ENCODE measurements at regions not wholly inside any gene's neighbourhood (a gene's known extent, or its start where the extent isn't known, plus 50 kb on each side); places are given as distances from the start of the nearest gene placed in this dataset.
A peak's percentile ranks its signal among the peaks of the same experiment; 100 is the strongest.

DNA sequence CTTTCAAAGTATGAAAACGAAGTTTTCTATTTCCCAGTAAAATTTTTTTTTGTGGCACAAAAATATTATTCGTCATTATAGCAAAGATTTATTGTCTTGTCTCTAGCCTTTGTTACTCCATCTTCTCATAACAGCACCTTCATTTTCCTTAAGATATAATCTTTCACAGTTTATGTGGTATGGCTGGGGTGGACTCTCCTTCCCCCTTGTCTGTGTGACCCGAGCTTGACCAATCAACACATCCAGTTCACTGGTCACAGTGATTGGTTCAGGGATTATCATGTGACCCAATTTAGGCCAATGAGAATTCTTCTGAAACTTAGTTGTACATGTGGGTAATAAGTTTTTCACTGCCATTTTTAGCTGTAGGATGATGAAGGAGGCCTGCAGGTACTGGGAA lies 71.2 kb upstream of the DCBLD2 start:
- no peak for TF ChIP-seq CTCF (IDR thresholded peaks at IDR 0.05; ENCODE audit: insufficient read depth, low read length)
- no peak overlapping the region for H3K4me3 ChIP-seq (ENCODE audit: low read depth, low read length)
- DNase-seq (ENCODE audit: low read depth) = no peak

DNA sequence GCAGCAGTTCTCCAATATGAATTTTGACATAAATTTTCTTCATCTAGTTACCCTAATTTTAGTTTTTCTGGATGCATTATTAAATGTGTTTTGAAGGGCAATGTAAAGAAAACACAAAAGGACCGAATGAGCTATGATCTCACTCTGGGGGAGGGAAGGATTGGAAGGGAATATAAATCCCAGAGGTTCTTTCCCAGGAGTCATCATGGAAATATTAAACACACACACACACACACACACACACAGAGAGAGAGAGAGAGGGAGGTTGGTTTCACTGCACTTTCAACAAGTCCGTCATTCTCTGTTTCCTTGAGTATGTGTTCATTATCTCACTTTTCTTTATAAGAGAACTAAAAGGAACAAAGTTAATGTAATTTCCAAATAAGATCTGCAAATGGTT lies 70.7 kb upstream of the DCBLD2 start:
- TF ChIP-seq CTCF (IDR thresholded peaks at IDR 0.05; ENCODE audit: insufficient read depth, low read length) = no peak
- H3K4me3 ChIP-seq (ENCODE audit: low read depth, low read length) = no peak overlapping the region
- peak; percentile 95 for DNase-seq (ENCODE audit: low read depth)

DNA sequence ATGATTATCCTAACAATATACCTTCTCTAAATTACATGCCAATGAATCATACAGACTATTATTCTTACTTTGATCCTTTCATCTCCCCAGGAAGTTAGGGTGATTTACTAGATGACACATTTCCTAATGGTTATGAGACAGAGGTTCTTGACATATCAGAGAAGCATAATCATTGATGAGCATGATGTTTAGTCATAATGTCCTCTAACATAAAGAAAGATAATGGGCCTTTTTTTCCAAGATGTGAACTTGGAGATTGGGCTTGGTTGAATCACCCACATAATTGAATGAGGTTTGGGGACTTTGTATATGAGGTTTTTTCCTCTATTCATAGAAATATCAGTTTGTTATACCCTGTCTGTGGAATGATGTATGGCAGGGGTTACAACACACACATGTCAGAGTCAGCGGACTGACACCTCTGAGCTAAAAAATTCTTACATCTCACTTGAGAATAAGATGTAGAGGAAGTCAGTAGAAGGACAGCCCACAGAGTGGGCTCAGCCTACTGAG lies 69.7 kb upstream of the DCBLD2 start:
- no peak overlapping the region for H3K4me3 ChIP-seq (ENCODE audit: low read depth, low read length)
- DNase-seq (ENCODE audit: low read depth) = peak; percentile 73
- no peak for TF ChIP-seq CTCF (IDR thresholded peaks at IDR 0.05; ENCODE audit: insufficient read depth, low read length)

DNA sequence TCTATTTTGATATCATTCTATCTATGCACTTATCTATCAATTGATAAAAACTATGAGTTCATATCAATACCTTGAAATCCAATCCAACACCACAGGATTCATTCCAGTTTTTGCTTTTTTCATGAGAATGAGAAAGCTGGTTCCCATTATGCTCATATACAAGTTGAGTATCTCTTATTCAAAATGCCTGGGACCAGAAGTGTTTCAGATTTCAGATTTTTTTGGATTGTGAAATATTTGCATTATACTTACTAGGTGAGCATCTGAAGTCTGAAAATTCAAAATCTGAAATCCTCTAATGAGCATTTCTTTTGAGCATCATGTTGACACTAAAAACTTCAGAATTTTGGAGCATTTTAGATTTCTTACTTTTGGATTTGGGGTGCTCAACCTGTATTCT lies 67.8 kb upstream of the DCBLD2 start:
- no peak overlapping the region for H3K4me3 ChIP-seq (ENCODE audit: low read depth, low read length)
- DNase-seq (ENCODE audit: low read depth) = no peak
- TF ChIP-seq CTCF (IDR thresholded peaks at IDR 0.05; ENCODE audit: insufficient read depth, low read length) = no peak

GRCh38 chr3:98968824-98969223 lies 67.3 kb upstream of the DCBLD2 start:
- no peak overlapping the region for H3K4me3 ChIP-seq (ENCODE audit: low read depth, low read length)
- TF ChIP-seq CTCF (IDR thresholded peaks at IDR 0.05; ENCODE audit: insufficient read depth, low read length) = no peak
- DNase-seq (ENCODE audit: low read depth) = no peak

- H3K4me3 ChIP-seq (ENCODE audit: low read depth, low read length) = no peak overlapping the region
- no peak for TF ChIP-seq CTCF (IDR thresholded peaks at IDR 0.05; ENCODE audit: insufficient read depth, low read length)
- DNase-seq (ENCODE audit: low read depth) = no peak
Measured at GRCh38 chr3:98968347-98968746, 66.9 kb upstream of the DCBLD2 start.

GRCh38 chr3:98967758-98968157 lies 66.3 kb upstream of the DCBLD2 start:
- no peak overlapping the region for H3K4me3 ChIP-seq (ENCODE audit: low read depth, low read length)
- TF ChIP-seq CTCF (IDR thresholded peaks at IDR 0.05; ENCODE audit: insufficient read depth, low read length) = no peak
- no peak for DNase-seq (ENCODE audit: low read depth)

Measured in fibroblast of the aortic adventitia (primary cell).